HuH-7 (cell line): ENCODE measurements at regions not wholly inside any gene's neighbourhood (a gene's known extent, or its start where the extent isn't known, plus 50 kb on each side); places are given as distances from the start of the nearest gene placed in this dataset.

Experiments used
- DNase-seq: peaks from one replicate; pipeline ENCODE4 v3.0.0; 2011; ENCODE audit warnings: low spot score

DNA sequence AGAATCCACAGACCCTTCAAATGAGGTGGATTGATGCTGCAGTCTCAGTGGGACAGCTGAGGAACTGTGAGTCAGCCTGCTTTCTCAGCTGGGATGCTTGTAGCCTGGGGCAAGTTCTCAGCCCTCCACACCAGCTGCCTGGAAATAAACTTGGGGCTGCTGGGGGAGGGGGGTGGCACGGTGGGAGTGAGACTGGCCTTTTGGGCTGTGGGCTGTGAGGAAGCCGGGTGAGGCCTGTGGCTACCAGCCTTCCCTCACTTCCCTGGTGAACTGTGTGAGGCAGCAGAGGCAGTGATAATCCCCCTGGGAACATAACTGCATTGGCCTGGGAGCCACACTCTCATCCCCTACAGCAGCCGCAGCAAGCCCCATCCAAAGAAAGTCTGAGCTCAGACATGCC, 114.5 kb upstream of the GUCY1A1 start:
- no peak for DNase-seq

DNA sequence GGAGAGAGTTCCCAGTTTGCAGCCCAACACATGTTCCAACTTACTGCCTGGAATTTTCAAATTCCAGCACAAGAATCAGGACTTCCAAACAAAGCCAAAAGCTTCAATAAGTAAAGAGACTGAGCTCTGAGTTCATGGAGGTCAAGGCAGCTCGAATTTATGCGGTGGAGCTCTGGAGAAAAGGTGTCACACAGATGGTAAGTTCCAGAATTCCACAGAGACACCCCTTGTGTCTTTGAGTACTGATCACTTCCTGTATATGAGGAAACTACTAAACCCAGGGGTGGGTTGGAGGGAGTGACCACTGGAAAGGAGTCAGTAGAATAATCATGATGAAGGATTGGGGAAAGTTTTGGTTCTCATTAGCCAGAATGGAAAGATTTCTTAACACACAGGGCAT, 118.5 kb upstream of the GUCY1A1 start:
- DNase-seq, result no peak

DNA sequence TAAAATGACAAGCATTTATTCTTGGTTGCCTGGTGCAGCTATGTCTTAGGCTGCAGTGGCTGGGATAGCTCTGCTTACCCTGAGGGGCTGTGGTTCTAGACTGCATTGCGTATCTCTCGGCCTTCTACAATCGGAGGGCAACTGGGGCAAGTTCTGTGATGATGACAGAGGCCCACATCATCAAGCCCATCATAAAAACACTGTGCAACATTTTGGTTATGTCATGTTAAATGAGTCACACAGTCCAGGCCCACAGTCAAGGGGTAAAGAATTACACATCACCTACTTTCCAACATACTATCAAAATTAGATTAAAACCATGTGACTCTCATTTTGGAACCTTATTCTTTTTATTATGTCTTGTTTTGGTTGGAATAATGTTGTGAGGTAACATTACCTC, 120.2 kb upstream of the GUCY1A1 start:
- no peak for DNase-seq

DNA sequence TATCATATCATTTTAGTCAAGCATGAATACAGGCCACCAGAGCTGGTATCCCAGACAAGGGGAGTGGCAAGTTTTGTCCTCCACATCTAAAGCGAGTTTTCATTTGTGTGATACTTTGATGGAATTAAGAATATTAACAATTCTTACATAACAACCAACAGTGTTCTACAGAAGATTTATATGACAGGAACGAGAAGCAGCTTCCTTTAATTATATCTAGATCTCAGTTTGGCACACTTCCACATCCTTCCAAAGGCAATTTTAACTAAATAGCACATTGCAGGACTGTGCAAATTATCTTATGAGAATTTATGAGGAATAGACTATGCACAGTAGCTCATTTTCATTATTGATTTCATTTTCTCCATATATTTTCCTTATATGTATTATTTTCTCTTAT, 121.2 kb upstream of the GUCY1A1 start:
- DNase-seq, result no peak

- DNase-seq, result no peak
Measured at GRCh38 chr4:155544547-155544946, 122.1 kb upstream of the GUCY1A1 start.

- no peak for DNase-seq
Measured at GRCh38 chr4:155543126-155543765, 123.4 kb upstream of the GUCY1A1 start.

DNA sequence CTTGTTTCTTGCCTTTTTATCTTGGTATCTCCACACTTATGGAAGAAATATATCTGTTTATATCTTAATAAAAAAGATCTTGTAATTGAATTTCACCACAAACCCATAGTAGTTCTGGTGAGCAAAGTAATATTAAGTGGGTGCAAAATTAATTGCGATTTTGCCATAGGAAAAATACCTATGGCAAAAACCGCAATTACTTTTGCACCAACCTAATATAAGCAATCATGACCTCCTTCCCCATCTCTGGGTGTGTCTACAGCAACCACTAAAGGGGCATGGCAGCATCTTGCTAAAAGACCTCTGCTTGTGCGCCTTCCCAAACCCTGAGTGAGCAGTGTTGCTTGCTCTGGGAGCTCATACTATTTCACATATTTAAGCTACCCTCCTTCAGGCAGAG, 124.2 kb upstream of the GUCY1A1 start:
- no peak for DNase-seq

DNA sequence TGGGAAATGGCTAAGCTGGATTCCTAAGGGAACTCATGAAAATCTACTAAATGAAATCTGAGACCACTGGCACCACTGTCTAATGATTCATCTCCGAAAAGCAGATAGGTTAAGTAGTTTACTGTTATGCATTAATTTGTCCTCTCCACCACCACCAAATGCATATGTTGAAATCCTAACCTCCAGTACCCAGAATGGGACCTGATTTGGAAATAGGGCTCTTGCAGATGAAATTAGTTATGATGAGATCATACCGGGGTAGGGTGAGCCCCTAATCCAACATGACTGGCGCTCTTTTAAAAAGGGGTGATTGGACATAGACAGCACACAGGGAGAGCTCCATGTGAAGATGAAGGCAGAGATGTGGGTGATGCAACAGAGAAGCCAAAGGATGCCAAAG, 124.9 kb upstream of the GUCY1A1 start:
- DNase-seq, result no peak

DNA sequence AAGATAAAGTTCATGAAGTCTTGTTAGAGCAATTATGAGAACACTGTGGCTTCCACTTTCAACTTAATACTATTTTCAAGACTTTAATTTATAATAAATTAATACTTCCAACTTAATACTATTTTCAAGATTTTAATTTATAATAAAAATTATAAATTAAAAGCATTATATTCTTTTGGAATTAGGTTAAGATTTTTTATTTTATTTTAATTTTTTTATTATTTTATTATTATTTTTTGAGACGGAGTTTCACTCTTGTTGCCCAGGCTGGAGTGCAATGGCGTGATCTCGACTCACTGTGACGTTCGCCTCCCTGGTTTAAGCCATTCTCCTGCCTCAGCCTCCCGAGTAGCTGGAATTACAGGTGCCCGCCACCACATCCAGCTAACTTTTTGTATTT, 126.0 kb upstream of the GUCY1A1 start:
- DNase-seq, result no peak

GRCh38 chr4:155539746-155540145, 126.9 kb upstream of the GUCY1A1 start:
- no peak for DNase-seq

- no peak for DNase-seq
Measured at GRCh38 chr4:155535802-155536454, 130.7 kb upstream of the GUCY1A1 start.

GRCh38 chr4:155532373-155533085, 134.1 kb upstream of the GUCY1A1 start:
- DNase-seq, result no peak

GRCh38 chr4:155530857-155531256, 135.8 kb upstream of the GUCY1A1 start:
- no peak for DNase-seq

- DNase-seq, result no peak
Measured at GRCh38 chr4:155530290-155530689, 136.4 kb upstream of the GUCY1A1 start.

DNA sequence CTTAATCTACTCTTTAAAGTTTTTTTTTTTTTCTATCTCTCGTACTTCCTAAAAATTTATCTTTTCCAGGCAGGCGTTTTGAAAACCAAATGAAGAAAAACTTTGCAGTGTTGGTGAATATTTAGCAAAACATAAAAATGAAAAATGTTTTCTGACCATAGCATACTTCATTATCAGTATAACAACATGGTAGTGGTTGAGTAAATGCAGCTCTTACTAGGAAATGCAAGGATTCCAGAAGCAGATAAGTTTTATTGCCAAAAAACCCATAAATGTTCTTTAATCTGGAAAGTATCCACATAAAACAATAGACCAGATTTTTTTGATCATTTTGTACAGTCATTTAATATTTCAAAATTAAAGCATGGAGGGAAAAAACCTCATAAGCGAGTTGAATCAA, 136.9 kb upstream of the GUCY1A1 start:
- DNase-seq, result no peak

DNA sequence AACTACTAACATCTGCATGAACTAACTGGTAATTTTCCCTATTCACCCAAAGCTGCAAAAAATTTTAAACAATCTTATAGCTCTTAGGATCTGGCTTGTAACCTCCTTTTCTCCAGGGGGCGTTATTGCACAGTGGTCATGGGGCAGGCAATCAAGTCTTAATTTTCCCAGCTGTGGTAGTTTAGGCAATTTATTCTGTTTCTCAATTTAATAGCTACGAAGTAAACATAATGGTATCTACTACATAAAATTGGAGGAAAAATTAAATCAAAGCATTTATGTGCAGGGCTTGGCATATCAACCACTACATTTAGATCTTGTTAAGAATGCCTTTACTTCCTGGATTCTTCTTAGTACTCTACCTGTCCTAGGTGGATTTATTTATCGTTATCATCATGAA, 137.4 kb upstream of the GUCY1A1 start:
- peak; percentile 4 for DNase-seq

DNA sequence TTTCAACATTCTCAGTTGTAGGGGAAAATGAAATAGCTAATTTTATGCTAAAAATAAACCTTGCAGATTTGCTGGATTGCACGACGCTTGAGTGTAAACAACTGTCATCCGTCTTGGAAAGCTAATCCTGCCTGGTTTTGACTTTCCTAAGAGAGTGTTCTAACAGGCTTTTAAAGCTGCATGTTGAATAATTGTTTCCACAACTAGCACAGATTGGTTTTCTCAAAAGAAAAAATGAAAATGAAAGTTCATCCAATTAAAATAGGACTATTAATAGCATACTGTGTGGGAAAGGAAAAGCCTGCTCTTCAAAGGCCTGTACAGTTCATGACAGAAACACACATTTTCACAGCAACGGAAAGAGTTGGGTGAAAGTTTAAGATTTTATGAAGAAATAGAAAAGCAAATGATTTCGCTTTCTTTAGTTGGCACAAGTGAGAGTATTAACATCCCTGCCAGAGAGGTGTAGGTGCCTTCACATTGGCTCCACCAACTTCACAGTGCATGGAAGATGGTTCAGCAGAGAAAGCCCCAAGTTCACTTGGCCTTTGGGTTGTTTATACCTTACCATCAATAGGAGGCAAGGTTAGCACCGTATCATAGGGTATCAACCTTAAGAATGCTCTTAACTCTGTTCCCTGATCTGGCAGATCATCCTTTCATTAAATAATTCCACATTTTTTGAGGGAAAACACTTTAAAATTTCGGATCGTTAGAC, 140.0 kb upstream of the GUCY1A1 start:
- no peak for DNase-seq

GRCh38 chr4:155524926-155525455, 141.7 kb upstream of the GUCY1A1 start:
- no peak for DNase-seq

- DNase-seq, result no peak
Measured at GRCh38 chr4:155523358-155523757, 143.3 kb upstream of the GUCY1A1 start.

- no peak for DNase-seq
Measured at GRCh38 chr4:155522201-155522600, 144.4 kb upstream of the GUCY1A1 start.

DNA sequence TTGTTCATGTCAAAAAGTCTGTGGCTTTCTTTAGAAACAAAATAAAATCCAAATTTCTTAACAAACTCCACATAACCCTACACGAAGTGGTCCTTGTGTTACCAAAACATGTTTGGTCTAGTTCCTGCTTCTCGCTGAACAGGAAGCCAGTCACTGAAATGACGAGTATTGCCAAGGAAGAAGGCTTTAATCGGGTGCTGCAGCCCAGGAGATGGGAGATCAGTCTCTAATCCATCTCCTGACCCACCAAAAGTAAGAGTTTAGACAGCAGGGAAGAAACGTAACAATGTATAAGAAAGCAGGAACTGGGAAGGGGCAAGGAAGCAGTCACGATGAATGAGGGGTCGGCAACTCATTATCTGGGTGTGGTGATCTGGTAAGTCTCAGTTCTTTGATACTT, 144.6 kb upstream of the MAP9 start:
- no peak for DNase-seq

DNA sequence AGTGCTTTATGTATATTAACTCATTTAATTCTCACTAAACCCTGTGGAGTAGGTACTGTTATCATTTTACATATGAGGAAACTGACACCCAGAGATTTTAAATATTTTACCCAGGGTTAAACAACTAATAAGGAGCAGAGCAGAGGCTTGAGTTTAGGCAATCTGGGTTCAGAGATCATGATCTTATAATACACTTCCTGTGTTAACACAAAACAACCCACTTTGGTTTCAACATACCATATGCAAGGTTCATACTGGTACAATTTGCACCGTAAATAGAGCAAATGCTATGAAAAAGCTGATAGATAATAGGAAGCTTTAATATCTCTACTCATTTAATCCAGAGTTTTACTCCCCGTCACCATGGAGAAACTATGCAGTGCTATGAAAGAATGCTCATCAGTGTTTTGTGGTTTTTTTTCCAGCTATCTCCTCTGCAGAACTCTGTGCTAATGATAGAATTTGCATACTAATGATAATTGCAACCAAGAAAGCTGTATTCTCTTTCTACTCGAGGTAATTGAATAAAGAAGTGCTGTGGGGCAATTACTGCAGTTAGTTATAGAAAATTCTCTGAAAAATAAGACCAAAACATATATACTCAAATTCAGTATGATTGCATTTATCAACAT, 138.8 kb upstream of the MAP9 start:
- DNase-seq, result no peak
